GM13976 (cell line): ENCODE measurements at regions not wholly inside any gene's neighbourhood (a gene's known extent, or its start where the extent isn't known, plus 50 kb on each side); places are given as distances from the start of the nearest gene placed in this dataset.

ENCODE experiments used
- DNase-seq: peaks from one replicate; pipeline ENCODE4 v3.0.0; 2012; ENCODE audit warnings: low spot score
- in situ Hi-C: fragments of 300-500 bp; cut with MboI; formaldehyde crosslinking; loops from one replicate; pipeline ENCODE4 v1.12.0; 2022; ENCODE audit warnings: low sequenced_read_pairs, mixed read lengths, inconsistent platforms; ENCODE audit not compliant: unreplicated experiment
- TF ChIP-seq, protein P1 (sequence below): IDR thresholded peaks from 2 replicates; pipeline ENCODE4 v1.5.1; 2012; ENCODE audit warnings: borderline replicate concordance, mild to moderate bottlenecking; ENCODE audit not compliant: insufficient read depth; ENCODE audit errors: extremely low read depth, missing control alignments, control extremely low read depth

DNA sequence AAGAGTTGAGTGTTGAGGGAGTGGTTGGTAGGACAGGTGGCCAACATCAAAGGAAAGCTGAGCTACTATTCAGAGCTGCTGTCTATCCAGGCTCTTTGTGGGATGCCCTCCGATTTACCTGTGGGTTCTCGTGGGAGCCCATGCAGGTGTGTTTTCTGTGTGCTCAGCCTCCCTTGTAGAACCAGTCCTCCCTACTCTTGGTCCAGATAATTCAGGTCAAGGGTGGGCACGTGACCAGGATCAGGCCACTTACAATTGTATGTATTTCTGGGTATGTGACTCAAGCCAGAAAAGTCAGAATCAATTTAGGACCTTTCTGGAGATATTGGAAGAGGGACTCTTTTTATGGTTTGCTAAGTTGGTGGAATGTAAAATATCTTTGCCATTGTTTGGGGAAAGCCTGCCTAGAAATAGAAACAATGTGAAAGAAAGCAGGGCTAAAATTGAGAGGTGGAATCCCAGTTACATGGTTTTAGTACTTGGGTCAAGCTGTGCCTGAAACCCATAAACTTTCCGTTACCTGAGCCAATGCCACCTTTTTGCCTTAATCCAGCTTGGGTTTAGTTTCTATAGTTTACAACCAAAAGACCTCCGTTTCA is 93.2 kb downstream of the PDCL3 start:
- TF ChIP-seq, protein P1, sequence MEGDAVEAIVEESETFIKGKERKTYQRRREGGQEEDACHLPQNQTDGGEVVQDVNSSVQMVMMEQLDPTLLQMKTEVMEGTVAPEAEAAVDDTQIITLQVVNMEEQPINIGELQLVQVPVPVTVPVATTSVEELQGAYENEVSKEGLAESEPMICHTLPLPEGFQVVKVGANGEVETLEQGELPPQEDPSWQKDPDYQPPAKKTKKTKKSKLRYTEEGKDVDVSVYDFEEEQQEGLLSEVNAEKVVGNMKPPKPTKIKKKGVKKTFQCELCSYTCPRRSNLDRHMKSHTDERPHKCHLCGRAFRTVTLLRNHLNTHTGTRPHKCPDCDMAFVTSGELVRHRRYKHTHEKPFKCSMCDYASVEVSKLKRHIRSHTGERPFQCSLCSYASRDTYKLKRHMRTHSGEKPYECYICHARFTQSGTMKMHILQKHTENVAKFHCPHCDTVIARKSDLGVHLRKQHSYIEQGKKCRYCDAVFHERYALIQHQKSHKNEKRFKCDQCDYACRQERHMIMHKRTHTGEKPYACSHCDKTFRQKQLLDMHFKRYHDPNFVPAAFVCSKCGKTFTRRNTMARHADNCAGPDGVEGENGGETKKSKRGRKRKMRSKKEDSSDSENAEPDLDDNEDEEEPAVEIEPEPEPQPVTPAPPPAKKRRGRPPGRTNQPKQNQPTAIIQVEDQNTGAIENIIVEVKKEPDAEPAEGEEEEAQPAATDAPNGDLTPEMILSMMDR, result no peak
- in situ Hi-C loops, result no loop called here
- DNase-seq, result no peak

DNA sequence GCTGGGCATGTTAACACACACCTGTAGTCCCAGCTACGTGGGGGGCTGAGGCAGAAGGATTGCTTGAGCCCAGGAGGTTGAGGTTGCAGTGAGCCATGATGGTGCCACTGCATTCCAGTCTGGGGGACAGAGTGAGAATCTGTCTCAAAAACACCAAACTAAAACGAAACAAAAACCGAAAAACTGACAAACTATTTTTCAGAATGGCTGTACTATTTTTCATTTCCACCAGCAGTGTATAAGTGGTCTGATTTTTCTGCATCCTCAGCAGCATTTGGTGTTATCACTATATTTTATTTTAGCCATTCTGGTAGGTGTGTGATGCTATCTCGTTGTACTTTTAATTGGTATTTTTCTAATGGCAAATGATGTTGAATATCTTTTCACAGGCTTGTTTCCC is 95.2 kb downstream of the PDCL3 start:
- in situ Hi-C loops, result no loop called here
- no peak for DNase-seq
- TF ChIP-seq, protein P1, result no peak

DNA sequence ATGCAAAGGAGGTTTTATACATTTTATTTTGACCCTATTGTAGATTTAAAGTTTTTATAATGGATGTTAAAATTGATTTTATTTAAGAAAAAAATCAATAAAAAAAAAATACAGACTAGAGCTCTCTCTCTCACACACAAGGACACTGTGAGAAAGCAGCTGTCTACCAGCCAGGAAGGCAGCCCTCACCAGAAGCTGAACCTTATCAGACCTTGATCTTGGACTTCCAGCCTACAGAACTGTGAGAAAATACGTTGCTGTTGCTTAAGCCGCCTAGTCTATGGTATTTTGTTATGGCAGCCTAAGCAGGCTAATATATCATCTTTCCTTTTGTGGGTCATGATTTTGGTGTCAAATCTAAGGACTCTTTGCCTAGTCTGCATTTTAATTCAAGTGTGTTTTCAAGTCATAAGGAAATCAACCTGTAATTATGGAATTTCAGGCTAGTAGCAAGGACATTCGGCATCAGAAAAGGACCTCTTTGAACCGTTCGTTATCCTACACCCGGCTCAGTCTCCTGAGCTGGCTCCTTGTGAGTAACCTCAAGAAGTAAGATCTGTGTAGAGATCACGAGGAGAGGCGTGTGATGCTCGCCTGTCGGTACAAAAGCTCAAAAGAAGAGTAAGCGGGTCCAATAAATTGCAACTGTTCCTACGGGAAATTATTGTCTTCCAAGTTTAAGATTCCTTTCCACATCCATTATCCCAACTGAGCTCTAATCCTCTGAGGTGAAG is 98.2 kb downstream of the PDCL3 start:
- no peak for DNase-seq
- in situ Hi-C loops, result no loop called here
- TF ChIP-seq, protein P1, result no peak

DNA sequence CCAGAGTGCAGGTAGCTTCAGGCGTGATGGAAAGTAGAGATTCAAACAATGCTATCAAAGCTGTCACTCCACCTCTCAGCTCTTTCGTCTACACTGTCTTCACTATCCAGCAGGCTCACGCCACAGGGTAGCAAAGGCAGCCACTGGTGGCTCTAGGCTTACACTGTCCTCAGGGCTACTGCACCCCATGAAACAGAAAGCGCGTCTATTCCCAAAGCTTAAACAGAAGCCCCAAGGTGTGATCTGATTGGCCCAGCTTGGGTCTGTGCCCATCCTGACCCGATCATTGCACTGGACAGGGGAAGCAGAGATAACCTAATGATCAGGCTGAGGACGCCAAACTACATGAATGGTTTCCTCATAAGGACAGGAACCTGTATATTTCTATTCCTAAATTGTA is 100.1 kb downstream of the PDCL3 start:
- TF ChIP-seq, protein P1, result no peak
- in situ Hi-C loops, result no loop called here
- DNase-seq, result no peak

DNA sequence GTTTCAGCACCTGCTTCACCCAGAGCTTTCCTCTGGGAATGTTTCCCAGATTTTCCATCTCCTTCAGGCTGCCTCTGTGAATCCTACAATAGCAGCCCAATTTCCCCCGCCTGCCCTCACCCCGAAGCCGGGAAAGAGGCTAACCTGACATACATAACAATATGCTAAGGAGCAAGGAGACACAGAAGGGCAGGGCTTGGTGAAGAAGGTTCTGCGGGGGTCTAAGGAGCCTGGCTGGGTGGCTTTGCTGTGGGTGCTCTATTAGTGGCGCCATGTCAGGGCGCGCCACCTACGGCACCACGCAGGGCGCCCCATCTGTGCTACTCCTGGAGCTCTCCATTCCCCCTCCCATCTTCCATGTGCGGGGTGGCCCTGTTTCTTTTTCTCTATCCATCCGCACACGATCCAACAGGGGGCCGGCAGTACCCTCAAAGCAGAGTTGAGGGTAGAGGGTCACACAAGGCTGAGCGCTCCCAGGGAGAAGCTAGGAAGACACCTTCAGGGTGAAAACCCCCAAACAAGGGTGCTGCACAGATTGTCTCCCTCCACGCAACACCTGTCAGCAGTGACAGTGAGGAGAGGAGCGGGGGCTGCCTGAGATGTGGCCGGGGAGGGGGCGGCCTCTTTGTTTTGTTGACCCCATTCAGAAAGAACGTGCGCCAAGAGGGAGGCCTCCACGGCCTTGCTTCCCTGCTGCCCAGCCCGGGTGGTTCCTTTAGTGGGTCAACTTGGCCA is 101.4 kb downstream of the PDCL3 start:
- in situ Hi-C loops, result no loop called here
- no peak for DNase-seq
- TF ChIP-seq, protein P1, result no peak

DNA sequence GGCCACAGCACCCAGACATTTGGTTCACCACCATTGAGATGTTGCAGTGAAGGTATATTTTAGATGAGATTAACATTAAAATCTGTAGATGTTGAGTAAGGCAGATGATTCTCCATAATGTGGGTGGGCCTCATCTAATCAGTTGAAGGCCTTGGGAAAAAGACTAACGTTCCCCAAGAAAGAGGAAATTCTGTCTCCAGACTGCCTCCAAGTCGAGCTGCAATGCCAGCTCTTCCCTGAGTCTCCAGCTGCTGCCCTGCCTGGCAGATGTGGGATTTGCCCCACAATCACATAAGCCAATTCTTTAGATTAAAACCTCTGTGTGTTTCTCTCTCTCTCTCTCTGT is 101.9 kb downstream of the PDCL3 start:
- in situ Hi-C loops, result no loop called here
- no peak for DNase-seq
- TF ChIP-seq, protein P1, result no peak
